RCC 7860 (cell line): ENCODE measurements at regions not wholly inside any gene's neighbourhood (a gene's known extent, or its start where the extent isn't known, plus 50 kb on each side); places are given as distances from the start of the nearest gene placed in this dataset.
"Not testable (repeated sequence)": the region's sequence is repeated elsewhere in the genome, so short reads cannot be mapped to it uniquely, and the experiment has no call there.

Experiments used
- DNase-seq: peaks from one replicate; pipeline ENCODE4 v3.0.0-alpha.2; 2015; ENCODE audit warnings: low spot score
- FAIRE-seq: peaks from 2 replicates; lab custom pipeline; 2012; peaks lifted over from hg19 to GRCh38; lab: Jason Lieb, UNC

DNA sequence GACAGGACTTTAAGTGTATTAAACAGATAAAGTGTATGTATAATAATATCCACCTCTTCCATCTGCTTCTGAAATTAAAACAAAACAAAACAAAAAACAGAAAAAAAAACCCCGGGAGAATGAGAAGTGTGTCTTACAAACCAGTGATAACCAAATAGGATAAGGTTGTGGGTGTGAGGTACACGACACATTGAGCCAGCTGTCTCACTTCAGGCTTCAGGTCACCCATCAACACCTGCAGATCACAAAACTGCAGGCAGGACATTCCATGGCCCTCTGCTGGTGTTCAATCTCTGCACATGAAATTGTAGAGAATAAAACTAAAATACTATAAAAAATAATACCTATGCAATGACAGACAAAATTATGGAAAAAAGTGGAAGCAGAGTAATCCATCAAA, 339.9 kb downstream of the SFMBT2 start:
- no peak for DNase-seq
- no peak for FAIRE-seq

DNA sequence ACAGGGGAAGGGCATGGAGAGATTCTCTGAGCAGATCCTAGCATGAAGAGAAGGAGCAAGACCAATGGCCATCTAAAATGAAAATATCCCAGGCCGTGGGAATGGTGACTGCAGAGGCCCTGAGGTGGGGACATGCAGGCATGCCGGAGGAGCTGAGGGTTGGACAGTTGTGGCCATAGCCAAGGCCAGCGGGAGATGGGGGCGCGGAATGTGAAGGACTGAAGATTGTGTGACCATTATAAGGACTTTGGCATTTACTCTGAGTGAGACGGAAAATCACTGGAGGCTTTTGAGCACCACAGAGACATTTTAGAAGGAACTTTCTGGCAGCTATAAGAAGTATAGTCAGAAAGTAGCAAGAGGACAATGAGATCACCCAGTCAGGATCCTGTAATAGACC, 341.1 kb downstream of the SFMBT2 start:
- DNase-seq, result no peak
- no peak for FAIRE-seq

DNA sequence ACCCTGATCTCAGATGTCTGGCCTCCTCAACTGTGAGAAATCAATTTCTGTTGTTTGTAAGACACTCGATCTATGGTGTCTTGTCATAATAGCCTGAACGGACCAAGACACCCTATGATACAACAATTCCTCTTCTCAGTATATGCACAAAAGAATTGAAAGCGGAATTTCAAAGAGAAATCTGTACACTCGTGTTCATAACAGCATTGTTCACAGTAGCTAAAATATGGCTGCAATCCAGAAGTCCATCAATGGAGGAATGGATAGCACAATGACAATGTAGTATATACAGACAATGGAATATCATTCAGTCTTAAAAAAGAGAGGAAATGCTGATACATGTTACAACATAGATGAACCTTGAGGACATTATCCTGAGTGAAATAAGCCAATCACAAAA, 354.6 kb downstream of the SFMBT2 start:
- FAIRE-seq (no peak), DNase-seq (no peak)

DNA sequence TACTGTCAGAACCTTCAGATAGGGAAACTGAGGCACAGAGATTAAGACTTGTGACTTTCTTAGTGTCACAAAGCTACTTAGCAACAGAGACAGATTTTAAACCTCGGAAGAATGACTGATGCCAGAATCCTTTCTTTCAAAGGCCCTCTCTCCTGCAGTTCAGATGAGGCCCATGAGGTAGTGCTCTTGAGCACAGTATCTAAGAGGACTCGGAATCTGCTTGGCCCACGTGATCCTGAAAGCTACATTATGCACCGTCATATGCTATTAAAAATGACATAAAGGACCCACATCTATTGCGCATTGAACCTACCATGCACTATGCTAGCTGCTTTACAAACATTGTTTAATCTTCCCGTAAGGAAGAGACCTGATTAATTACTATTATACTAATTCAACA, 355.9 kb downstream of the SFMBT2 start:
- DNase-seq, result no peak
- no peak for FAIRE-seq

DNA sequence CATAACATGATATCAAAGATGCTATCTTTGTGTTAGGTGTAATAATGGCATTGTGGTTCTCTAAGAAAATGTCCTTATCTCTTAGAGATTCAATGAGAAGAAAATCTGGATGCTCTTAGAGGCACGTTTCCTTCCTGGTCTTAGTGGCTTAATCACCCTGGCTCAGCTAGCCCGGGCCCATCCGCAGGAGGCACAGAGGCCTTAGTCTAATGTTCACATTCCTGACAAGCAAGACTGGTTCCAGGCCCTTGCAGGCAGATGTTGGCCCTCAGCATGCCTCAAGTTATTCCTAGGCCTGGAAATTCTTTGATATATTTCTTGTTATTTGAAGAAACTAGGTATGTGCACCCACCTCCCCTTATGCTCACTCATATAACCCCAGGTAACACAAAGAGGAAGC, 357.6 kb downstream of the SFMBT2 start:
- FAIRE-seq (no peak), DNase-seq (no peak)

DNA sequence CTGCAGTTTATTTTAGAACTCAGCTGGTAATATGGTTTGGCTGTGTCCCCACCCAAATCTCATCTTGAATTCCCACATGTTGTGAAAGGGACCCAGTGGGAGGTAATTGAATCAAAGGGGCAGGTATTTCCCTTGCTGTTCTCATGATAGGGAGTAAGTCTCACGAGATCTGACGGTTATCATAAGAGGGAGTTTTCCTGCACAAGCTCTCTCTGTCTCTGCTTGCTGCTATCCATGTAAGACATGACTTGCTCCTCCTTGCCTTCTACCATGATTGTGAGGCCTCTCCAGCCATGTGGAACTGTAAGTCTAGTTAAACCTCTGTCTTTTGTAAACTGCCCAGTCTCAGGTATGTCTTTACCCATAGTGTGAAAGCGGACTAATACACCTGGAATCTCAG, 360.8 kb downstream of the SFMBT2 start:
- not testable (repeated sequence) for FAIRE-seq, DNase-seq

DNA sequence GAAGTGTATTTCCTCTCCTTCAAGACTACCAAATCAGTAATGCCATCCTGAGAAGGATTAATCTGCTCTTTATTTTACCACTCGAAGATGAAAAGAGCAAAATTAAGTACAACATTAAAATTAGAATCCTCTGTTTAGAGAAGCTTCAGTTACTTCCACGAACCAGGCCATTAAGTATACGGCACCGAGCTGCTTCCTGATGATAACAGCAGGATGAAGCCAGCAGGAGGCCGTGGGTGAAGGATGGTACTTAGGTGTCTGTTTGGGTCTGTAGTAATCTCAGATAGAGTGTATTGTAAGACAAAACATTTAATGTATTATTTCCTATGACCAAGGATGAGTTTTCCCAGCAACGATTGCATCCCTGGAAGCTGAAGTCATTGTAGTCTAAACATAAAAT, 362.8 kb downstream of the SFMBT2 start:
- no peak for FAIRE-seq
- no peak for DNase-seq

DNA sequence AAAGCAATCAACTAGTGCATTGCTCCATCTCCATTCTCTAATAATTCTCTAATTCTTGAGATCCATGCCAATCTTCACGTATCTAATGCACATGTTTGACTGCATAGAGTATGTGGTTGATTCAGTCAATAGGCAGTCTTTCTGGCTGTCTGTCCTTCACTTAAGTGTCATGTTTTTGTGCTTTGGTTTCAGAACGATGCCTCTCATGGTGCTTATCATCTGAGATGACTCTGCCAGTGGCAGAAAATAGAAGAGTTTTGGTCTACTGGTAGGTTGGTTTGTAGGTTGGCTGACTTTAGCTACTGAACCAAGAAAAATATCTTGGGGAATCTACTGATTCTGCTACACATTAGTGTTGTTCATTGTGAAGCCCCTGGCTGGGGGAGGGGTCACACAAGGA, 364.2 kb downstream of the SFMBT2 start:
- FAIRE-seq (no peak), DNase-seq (no peak)

DNA sequence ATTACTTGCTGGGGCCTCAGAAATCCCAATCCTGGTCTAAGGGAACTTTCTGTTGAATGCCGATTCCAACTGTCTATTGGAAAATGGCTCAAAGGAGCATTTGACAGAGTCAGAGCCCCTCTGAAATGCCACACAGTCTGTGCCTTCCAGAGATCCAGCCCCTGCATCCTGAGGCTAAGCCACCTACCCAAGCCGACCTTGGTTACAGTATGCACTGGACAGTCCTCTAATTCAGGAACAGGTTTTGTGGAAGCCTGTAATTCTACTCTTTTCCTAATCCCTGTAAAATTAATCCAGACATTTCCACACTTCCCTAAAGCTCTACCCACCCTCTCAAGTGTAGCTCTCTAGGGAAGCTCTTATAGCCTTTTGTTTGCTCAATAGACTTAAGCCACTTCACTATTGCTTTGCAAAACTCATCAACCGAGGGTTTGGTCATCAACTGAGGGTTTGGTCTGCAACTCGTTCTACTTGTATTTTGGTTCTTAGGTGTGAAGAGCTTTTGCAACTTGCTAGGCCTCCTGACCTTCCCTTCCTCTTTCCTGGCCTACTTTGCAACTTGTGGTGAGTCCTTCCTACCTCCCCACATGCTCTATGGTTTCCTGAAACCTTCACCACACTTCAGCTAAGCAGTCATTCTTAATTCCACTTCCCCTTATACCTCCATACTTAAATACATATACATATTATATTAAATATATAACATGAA, 364.8 kb downstream of the SFMBT2 start:
- no peak for FAIRE-seq

DNA sequence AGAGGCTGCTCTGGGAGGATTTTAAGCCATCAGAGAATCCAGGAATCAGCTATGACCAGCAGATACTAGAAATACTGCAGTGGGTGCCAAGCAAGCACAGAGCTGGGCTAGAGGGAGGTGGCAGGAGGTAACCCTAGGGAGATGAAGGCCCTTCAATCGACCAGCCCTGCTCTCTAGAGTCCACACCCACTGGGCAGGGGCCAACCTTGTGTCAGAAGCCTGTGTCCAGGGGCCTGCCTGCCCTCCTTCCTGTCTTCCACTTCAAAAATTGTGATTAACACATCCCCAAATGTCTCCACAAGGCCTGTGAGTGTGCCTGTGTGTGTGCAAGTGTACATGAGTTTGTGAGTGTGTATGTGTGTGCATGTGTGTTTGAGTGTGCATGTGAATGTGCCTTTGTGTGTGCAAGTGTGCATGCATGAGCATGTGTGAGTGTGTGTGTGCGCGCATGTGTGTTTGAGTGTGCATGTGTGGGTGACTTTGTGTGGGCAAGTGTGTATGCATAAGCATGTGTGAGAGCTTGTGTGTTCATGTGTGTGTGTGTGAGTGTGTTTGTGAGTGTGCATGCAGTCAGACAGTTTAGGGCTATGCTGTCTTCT, 367.7 kb downstream of the SFMBT2 start:
- no peak for FAIRE-seq
- no peak for DNase-seq

More for the DNA sequence above, 364.8 kb downstream of the SFMBT2 start:
- no peak for DNase-seq

DNA sequence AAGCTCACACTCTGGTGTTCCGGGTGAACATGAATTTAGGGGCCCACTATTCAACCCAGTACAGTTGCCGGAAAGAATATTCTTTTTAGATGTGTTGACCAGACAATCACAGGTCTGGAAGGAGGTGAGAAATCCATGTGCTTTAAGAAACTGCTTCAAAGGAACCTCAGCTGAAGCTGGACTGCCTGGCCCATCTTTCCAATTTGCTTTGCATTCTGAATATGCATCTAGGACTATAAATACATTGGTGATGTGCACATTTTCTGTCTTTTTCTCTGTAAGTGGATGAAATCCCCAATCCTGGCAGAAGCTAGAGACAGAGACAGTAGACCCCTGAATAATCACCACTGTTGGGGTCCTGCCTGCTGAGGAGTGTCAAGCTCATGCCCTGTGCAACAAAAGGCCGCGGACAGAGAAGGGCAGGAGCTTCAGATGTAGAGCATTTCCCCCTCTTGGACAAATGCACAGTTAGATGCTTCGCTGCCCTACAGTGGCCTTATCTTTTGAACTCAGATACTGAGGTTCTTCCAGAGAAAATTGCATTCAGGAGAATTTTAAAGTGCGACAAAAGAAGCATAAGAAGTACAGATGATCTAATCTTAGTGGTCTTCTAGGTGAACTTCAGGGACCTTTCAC, 368.3 kb downstream of the SFMBT2 start:
- no peak for FAIRE-seq
- no peak for DNase-seq

DNA sequence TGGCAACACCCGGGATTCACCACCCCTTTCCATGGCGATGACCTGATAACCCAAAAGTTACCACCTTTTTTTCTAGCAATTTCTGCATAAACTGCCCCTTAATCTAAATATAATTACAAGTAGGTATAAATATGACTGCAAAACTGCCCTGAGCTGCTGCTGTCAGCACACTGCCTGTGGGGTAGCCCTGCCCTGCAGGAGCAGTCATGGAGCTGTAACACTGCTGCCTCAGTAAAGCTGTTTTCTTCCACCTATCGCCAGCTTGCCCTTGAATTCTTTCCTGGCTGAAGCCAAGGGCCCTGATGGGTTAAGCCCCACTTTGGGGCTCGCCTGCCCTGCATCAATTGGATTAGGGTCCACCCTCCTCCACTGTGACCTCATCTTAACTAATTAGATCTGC, 368.8 kb downstream of the SFMBT2 start:
- FAIRE-seq, result no peak
- no peak for DNase-seq

DNA sequence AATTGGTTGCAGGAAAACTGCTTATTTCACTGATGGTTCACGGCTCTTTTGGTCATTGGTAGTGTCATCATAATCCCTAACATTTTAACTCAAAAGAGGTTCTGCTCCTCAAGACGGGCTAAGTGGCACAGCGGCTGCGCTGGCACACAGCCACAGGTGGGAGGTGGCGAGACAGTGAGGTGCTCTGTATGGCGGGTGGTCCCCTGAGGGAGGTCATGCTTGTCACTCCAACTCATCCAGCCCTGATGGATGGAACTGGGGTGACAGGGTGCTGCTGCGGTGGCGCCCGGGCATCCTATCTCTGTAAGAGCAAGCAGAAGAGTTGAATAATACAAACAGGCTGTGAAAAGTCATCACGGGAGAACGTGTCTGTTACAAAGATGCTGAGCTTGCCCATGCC, 370.2 kb downstream of the SFMBT2 start:
- no peak for FAIRE-seq
- no peak for DNase-seq

DNA sequence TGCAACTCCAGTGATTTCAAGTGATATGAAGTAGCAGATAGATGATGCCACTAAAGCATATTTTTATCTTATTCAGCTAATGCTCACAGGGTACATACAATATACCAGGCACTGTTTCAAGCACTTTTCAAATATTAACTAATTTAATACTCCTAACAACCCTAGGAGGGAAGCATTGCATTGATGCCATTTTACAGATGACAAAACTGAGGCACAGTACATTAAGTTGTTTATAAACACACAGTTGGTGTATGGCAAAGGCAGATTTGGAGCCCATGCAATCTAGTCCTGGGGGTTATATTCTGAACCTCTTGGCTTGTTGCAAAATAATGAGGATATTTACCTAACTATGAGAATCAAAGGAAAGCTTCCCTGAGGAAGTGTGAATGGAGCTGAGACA, 371.0 kb downstream of the SFMBT2 start:
- no peak for FAIRE-seq
- DNase-seq, result no peak

DNA sequence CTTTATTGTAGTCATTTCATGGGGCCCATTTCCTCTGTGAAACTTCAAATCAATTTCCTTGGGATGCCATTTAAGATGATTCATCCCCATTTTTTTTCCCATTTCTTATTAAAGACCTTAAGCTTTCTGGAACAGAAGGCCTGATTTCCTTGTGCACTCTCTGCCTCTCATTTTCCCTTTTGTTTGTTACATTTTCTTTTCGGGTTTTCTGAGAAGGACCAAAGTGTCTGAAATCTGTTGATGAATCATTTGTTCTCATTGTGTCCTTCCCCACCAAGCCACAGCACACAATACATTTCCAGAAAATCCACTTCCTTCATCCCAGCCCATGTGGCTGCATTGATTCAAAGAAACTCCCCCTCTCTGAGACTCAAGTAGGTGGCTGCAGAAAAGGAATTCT, 372.4 kb downstream of the SFMBT2 start:
- FAIRE-seq, result no peak
- DNase-seq, result no peak

DNA sequence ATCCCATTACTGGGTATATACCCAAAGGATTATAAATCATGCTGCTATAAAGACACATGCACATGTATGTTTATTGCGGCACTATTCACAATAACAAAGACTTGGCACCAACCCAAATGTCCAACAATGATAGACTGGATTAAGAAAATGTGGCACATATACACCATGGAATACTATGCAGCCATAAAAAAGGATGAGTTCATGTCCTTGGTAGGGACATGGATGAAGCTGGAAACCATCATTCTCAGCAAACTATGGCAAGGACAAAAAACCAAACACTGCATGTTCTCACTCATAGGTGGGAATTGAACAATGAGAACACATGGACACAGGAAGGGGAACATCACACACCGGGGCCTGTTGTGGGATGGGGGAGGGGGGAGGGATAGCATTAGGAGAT, 373.4 kb downstream of the SFMBT2 start:
- not testable (repeated sequence) for FAIRE-seq, DNase-seq

DNA sequence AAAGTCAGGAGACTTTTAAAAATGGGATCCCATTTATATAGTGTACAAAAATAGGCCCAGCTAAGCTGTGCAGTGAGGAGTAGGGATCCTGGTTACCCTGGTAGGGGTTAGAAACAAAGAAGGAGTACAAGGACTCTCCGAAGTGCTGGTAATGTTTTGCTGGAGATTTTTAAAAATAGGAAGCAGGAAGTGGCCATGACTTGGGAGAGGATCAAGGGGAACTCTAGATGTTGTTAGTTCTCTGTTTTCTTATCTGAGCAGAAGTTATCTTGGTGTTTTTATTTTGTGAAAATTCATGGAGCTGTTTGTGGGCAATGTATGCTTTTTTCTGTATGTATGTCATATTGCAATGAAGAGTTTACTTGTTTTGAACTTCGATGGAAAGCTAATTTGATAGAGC, 373.9 kb downstream of the SFMBT2 start:
- FAIRE-seq, result no peak
- DNase-seq, result no peak

DNA sequence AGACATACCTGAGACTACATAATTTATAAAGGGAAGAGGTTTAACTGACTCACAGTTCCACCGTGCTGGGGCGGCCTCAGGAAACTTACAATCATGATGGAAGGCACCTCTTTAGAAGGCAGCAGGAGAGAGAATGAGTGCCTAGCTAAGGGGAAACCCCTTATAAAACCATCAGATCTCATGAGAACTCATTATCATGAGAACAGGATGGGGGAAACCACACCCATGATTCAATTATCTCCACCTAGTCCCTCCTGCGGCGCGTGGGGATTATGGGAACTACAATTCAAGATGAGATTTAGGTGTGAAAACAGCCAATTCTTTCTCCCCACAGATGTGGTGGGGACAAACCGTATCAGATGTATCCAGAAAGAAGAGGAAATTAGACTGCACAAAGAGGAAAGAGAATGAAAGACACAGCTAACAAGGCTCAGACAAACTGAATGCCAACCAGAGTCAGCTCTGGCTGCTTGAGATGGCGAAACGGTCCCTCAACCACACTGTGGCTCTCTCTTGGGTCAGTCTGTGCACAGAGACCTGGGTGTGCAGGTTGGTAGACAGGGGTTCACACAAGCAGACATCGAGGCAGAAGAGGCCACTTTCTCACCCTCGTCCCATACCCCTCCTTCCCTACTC, 375.6 kb downstream of the SFMBT2 start:
- DNase-seq (no peak), FAIRE-seq (no peak)

DNA sequence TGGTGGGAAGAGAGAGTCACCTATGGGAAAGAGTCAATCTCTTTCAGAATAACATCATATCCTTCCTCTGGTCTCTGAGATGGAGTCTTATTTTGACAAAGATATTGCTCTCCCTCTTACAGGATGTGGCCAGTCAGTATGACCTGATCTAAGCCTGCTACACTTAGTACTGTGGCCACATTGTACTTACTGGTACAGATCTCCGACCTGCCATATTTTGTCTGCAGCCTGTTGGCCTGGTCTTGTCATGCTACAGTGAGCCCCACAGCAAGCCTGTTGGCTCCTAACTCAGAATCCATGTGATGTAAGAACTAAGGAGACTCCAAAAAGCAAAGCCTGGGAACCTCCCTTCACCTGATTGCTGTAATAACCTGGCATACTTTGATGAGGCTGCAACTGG, 377.8 kb downstream of the SFMBT2 start:
- FAIRE-seq, result no peak
- no peak for DNase-seq

DNA sequence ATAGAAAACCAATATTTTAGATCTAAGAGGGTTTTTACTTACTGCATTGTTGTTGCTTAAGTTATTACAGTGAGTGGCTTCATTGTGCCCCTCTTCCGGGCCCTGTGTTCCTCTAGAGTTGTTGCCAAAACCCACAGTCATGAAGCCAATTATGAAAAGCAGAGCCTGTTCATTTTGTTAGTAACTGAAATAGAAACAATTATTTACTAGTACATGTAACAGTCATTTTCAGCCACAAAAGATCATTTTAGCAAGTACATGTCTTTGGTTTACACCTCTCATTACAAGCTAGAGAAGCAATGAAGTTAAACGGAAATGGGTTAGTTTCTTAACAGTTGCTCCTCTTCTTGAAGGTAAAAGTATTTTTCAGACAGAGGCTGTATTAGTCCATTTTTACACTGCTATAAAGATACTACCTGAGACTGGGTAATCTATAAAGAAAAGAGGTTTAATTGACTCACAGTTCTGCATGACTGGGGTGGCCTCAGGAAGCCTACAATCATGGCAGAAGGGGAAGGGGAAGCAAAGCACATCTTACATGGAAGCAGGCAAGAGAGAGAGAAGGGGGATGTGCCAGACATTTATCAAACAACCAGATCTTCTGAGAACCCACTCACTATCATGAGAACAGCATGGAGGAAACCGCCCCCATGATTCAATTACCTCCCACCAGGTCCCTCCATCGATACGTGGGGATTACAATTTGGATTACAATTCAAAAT, 380.5 kb downstream of the SFMBT2 start:
- DNase-seq, result no peak
- no peak for FAIRE-seq

DNA sequence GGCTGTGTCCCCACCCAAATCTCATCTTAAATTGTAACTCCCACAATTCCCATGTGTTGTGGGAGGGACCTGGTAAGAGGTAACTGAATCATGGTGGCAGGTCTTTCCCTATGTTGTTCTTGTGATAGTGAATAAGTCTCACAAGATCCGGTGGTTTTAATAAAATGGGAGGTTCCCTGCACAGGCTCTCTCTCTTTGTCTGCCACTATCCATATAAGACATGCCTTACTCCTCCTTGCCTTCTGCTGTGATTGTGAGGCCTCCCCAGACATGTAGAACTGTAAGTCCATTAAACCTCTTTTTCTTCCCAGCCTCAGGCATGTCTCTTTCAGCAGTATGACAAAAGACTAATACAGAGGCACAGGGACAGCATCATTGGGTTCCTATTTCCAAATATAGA, 381.2 kb downstream of the SFMBT2 start:
- no peak for FAIRE-seq
- DNase-seq, result no peak
